PFSK-1 (cell line): ENCODE measurements at regions not wholly inside any gene's neighbourhood (a gene's known extent, or its start where the extent isn't known, plus 50 kb on each side); places are given as distances from the start of the nearest gene placed in this dataset.

Experiments used
- POLR2AphosphoS5 ChIP-seq: IDR thresholded peaks from 2 replicates; pipeline ENCODE4 v1.6.1; 2012; ENCODE audit warnings: low read depth, mild to moderate bottlenecking, control low read depth, low read length, moderate library complexity
- TF ChIP-seq, protein P1 (sequence below), 2 experiments: IDR thresholded peaks; 2 replicates each; pipeline versions ENCODE4 v1.6.1 to v1.8.0; 2011 to 2012; ENCODE audit warnings: low read depth in 2 of 2, low read length in 2 of 2, control low read depth in 1 of 2, inconsistent platforms in 1 of 2, mild to moderate bottlenecking in 1 of 2, moderate library complexity in 1 of 2; ENCODE audit not compliant: insufficient read depth in 1 of 2

DNA sequence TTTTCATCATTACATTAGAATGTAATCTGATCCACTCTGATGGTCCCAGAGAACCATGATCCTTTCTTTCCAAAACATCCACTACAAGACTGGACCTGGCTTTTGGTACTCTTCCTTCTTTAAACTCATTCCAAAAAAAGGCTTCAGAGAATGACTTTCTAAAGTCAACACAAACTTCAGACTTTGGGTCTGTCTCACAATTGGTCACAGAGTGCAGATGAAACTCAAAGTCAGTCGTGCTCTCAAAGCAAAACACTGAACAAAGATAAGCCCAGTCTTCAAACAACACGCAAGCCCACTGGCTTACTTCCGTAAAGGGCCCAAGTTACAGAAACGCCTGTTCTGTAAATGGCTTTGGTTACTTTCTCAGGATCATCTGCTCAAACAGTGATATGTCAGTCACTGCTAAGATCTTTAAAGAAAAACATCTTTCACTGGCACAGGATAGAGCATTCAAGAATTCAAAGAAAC is 250.9 kb upstream of the MKLN1 start:
- TF ChIP-seq POLR2AphosphoS5: no peak
- TF ChIP-seq, protein P1, sequence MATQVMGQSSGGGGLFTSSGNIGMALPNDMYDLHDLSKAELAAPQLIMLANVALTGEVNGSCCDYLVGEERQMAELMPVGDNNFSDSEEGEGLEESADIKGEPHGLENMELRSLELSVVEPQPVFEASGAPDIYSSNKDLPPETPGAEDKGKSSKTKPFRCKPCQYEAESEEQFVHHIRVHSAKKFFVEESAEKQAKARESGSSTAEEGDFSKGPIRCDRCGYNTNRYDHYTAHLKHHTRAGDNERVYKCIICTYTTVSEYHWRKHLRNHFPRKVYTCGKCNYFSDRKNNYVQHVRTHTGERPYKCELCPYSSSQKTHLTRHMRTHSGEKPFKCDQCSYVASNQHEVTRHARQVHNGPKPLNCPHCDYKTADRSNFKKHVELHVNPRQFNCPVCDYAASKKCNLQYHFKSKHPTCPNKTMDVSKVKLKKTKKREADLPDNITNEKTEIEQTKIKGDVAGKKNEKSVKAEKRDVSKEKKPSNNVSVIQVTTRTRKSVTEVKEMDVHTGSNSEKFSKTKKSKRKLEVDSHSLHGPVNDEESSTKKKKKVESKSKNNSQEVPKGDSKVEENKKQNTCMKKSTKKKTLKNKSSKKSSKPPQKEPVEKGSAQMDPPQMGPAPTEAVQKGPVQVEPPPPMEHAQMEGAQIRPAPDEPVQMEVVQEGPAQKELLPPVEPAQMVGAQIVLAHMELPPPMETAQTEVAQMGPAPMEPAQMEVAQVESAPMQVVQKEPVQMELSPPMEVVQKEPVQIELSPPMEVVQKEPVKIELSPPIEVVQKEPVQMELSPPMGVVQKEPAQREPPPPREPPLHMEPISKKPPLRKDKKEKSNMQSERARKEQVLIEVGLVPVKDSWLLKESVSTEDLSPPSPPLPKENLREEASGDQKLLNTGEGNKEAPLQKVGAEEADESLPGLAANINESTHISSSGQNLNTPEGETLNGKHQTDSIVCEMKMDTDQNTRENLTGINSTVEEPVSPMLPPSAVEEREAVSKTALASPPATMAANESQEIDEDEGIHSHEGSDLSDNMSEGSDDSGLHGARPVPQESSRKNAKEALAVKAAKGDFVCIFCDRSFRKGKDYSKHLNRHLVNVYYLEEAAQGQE (IDR thresholded peaks at IDR 0.05; ENCODE audit: insufficient read depth in 1 of 2, low read depth in 2 of 2, low read length in 2 of 2): no peak
